Tibial nerve (tissue), 4 donors: ENCODE measurements at regions not wholly inside any gene's neighbourhood (a gene's known extent, or its start where the extent isn't known, plus 50 kb on each side); places are given as distances from the start of the nearest gene placed in this dataset.

ENCODE experiments used
- CTCF ChIP-seq, 5 experiments: fragments of 200-600 bp in 3 of 5; fragments of 450-650 bp in 2 of 5; sonication (generic) in 3 of 5; IDR thresholded peaks; one replicate each; pipeline ENCODE4 v1.5.1; 2016 to 2019; ENCODE audit warnings: antibody characterized with exemption in 5 of 5, mild to moderate bottlenecking in 3 of 5, moderate library complexity in 2 of 5
- EP300 ChIP-seq, 2 donors: sonication (generic); formaldehyde crosslinking; IDR thresholded peaks; one replicate each; pipeline ENCODE4 v1.6.1; 2017; ENCODE audit warnings: antibody characterized with exemption in 2 of 2, mild to moderate bottlenecking in 1 of 2
- POLR2A ChIP-seq, 2 donors: fragments of 450-650 bp; IDR thresholded peaks; one replicate each; pipeline ENCODE4 v1.6.1; 2017; ENCODE audit warnings: antibody characterized with exemption in 2 of 2, mild to moderate bottlenecking in 2 of 2, moderate library complexity in 2 of 2

DNA sequence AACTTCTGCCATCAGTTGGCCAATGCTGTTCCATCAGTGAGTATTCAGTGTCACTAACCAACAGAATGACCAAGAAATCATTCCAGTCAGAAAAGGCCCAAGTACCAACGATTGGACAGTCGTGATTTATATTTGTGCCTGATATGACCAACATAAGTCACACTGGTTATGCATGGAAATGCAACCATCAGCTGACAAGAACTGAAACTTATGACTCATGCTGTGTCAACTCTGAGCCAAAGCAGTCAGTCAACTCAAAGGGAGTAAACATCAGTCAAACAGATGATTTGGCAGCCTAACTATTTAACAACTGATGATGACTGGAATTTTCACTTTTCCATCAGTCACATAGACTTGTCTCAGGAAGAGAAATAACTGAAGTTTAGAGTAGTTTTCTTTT, 142.4 kb downstream of the ANXA2 start:
- TF ChIP-seq CTCF (IDR thresholded peaks at IDR 0.05) (no peak), EP300 (IDR thresholded peaks at IDR 0.05) (peak in 1 of 2 donors; percentile 43), POLR2A (IDR thresholded peaks at IDR 0.05) (no peak)
